NCI-H1930 (cell line): ENCODE measurements at regions not wholly inside any gene's neighbourhood (a gene's known extent, or its start where the extent isn't known, plus 50 kb on each side); places are given as distances from the start of the nearest gene placed in this dataset.

Experiments
- DNase-seq, 2 experiments: peaks; one replicate each; lab custom pipeline; 2025; lab: John Stamatoyannopoulos, UW

DNA sequence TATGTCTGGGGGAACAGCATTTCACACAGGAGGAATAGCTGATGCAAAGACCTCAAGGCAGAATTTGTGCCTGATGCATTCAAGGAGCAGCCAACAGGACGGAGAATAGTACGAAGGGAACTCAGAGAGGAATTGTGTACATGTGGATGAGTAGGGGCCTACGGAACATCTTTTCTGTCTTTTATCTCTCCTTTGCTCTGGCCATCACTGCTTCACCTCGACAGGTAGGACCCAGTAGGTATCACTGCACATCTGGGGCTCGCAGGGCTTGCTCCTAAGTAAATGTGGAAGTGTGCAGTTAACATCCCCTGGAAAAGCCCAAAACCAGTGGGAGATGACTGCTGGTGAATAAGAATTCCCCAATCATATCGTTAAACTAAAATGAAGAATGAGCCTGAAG is 56.4 kb upstream of the POU1F1 start:
- no peak for DNase-seq

DNA sequence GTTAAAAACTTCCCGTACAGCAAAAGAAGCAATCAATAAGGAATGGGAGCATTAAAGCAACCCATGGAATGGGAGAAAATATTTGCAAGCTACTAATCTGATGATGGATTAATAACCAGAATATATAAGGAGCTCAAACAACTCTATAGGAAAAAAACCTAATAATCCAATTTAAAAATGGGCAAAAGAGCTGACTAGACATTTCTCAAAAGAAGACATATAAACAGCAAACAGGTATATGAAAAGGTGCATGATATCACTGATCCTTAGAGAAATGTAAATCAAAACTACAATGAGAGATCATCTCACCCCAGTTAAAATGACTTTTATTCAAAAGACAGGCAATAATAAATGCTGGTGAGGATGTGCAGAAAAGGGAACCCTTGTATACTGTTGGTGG is 52.7 kb upstream of the POU1F1 start:
- no peak for DNase-seq
